UCSD-AML1 (cell line): ENCODE measurements at regions not wholly inside any gene's neighbourhood (a gene's known extent, or its start where the extent isn't known, plus 50 kb on each side); places are given as distances from the start of the nearest gene placed in this dataset.

Source experiments
- DNase-seq: peaks from one replicate; lab custom pipeline; 2025; ENCODE audit not compliant: unreplicated experiment; lab: John Stamatoyannopoulos, UW

GRCh38 chr12:107488666-107489065 is 196.9 kb upstream of the PWP1 start:
- no peak for DNase-seq

- DNase-seq, result no peak
Measured at GRCh38 chr12:107490010-107490409, 195.6 kb upstream of the PWP1 start.

GRCh38 chr12:107491856-107492255 is 193.7 kb upstream of the PWP1 start:
- no peak for DNase-seq

GRCh38 chr12:107492393-107493134 is 193.0 kb upstream of the PWP1 start:
- no peak for DNase-seq

GRCh38 chr12:107493135-107493494 is 192.5 kb upstream of the PWP1 start:
- no peak for DNase-seq

- DNase-seq, result no peak
Measured at GRCh38 chr12:107493666-107494065, 191.9 kb upstream of the PWP1 start.

GRCh38 chr12:107494331-107494730 is 191.3 kb upstream of the PWP1 start:
- DNase-seq, result no peak

GRCh38 chr12:107495604-107496003 is 190.0 kb upstream of the PWP1 start:
- no peak for DNase-seq

GRCh38 chr12:107497231-107497630 is 188.4 kb upstream of the PWP1 start:
- no peak for DNase-seq

GRCh38 chr12:107500307-107500706 is 185.3 kb upstream of the PWP1 start:
- no peak for DNase-seq

GRCh38 chr12:107501681-107502080 is 183.9 kb upstream of the PWP1 start:
- DNase-seq, result no peak

GRCh38 chr12:107503129-107503855 is 182.3 kb upstream of the PWP1 start:
- DNase-seq, result no peak

- DNase-seq, result no peak
Measured at GRCh38 chr12:107503887-107504885, 181.4 kb upstream of the PWP1 start.

- no peak for DNase-seq
Measured at GRCh38 chr12:107509421-107509820, 176.2 kb upstream of the PWP1 start.

GRCh38 chr12:107510211-107510610 is 175.4 kb upstream of the PWP1 start:
- no peak for DNase-seq

- DNase-seq, result no peak
Measured at GRCh38 chr12:107511292-107511691, 174.3 kb upstream of the PWP1 start.

- DNase-seq, result no peak
Measured at GRCh38 chr12:107512391-107512790, 173.2 kb upstream of the PWP1 start.

GRCh38 chr12:107513184-107513583 is 172.4 kb upstream of the PWP1 start:
- no peak for DNase-seq

GRCh38 chr12:107513636-107514400 is 171.8 kb upstream of the PWP1 start:
- DNase-seq, result no peak

- DNase-seq, result no peak
Measured at GRCh38 chr12:107514887-107515445, 170.6 kb upstream of the PWP1 start.
